HepG2 (cell line): ENCODE measurements at regions not wholly inside any gene's neighbourhood (a gene's known extent, or its start where the extent isn't known, plus 50 kb on each side); places are given as distances from the start of the nearest gene placed in this dataset.

Experiments
- ATAC-seq: fragments of 200-7000 bp; cut with Tn5 transposase; 3 replicates; pipeline ENCODE4 v1.9.1; 2020; ENCODE audit warnings: mild to moderate bottlenecking, moderate library complexity
- BruUV-seq: library from RNA; stranded (reverse); fragments of 400-500 nt; replicated peaks from 2 replicates; lab custom pipeline; 2021; lab: Mats Ljungman, UMichigan
- CTCF ChIA-PET: fragments of 300-600 bp; formaldehyde crosslinking; extraction: SDS; loops from one replicate; lab custom pipeline; 2021; ENCODE audit warnings: low total read pairs, inconsistent platforms, low intra/inter-chr PET ratio; lab: Yijun Ruan, JAX
- POLR2A ChIA-PET: fragments of 350-600 bp; sonication (Branson Sonifier 250); formaldehyde crosslinking; loops from one replicate; lab custom pipeline; 2020; ENCODE audit warnings: antibody characterized with exemption, inconsistent platforms; lab: Yijun Ruan, JAX
- DNase-seq: peaks from one replicate; pipeline ENCODE4 v3.0.0-alpha.2; 2015; ENCODE audit warnings: low spot score
- FAIRE-seq: peaks from 3 replicates; lab custom pipeline; 2011; peaks lifted over from hg19 to GRCh38; lab: Jason Lieb, UNC
- H2AFZ ChIP-seq: one replicate; pipeline ENCODE4 v1.6.1; 2011; ENCODE audit warnings: low read length, inconsistent platforms
- H3K27ac ChIP-seq: fragments of 300-600 bp; 3 replicates; pipeline ENCODE4 v1.8.0; 2011; ENCODE audit warnings: mixed run types, mild to moderate bottlenecking, mixed read lengths, low read length, inconsistent platforms; ENCODE audit not compliant: insufficient read depth; ENCODE audit errors: extremely low read length
- H3K27me3 ChIP-seq, 2 experiments: fragments of 200-600 bp in 1 of 2; 2 replicates in 1 of 2; 3 replicates in 1 of 2; pipeline versions ENCODE4 v1.6.0 to v1.8.0; 2011; ENCODE audit warnings: low read length in 2 of 2, mild to moderate bottlenecking in 2 of 2, moderate library complexity in 2 of 2, inconsistent platforms in 1 of 2; ENCODE audit not compliant: insufficient read depth in 2 of 2, control insufficient read depth in 1 of 2
- H3K36me3 ChIP-seq, 2 experiments: fragments of 200-600 bp in 1 of 2; replicated peaks in 1 of 2; 2 replicates in 1 of 2; 3 replicates in 1 of 2; pipeline versions ENCODE4 v1.5.1 to v1.8.0; 2011; ENCODE audit warnings: low read length in 2 of 2, inconsistent platforms in 1 of 2; ENCODE audit not compliant: insufficient read depth in 2 of 2, control insufficient read depth in 1 of 2
- H3K4me1 ChIP-seq: 2 replicates; pipeline ENCODE4 v1.5.1; 2012; ENCODE audit warnings: low read length, inconsistent platforms; ENCODE audit not compliant: insufficient read depth
- H3K4me2 ChIP-seq: 2 replicates; pipeline ENCODE4 v1.6.0; 2011; ENCODE audit warnings: low read depth, low read length, inconsistent platforms
- H3K4me3 ChIP-seq, 3 experiments: fragments of 200-600 bp in 1 of 3; sonication (generic), shearing (Covaris generic) in 1 of 3; replicated peaks in 1 of 3; 2 replicates each; pipeline ENCODE4 v1.5.1; 2011 to 2016; ENCODE audit warnings: low read length in 3 of 3, inconsistent platforms in 2 of 3, low read depth in 2 of 3, mild to moderate bottlenecking in 2 of 3, control low read depth in 1 of 3, mixed read lengths in 1 of 3; ENCODE audit not compliant: insufficient read depth in 1 of 3
- H3K79me2 ChIP-seq: one replicate; pipeline ENCODE4 v1.6.1; 2011; ENCODE audit warnings: low read length, inconsistent platforms; ENCODE audit not compliant: insufficient read depth
- H3K9ac ChIP-seq: 2 replicates; pipeline ENCODE4 v1.6.0; 2011; ENCODE audit warnings: mild to moderate bottlenecking, low read depth, low read length, inconsistent platforms; ENCODE audit not compliant: insufficient read depth
- H3K9me3 ChIP-seq: 2 replicates; pipeline ENCODE4 v1.5.1; 2012; ENCODE audit warnings: mild to moderate bottlenecking, low read length
- H4K20me1 ChIP-seq: 2 replicates; pipeline ENCODE4 v1.6.0; 2011; ENCODE audit warnings: inconsistent platforms, mild to moderate bottlenecking, low read length, moderate library complexity; ENCODE audit not compliant: insufficient read depth
- ATF4 ChIP-seq, 2 experiments: fragments of 450-650 bp in 1 of 2; sonication (generic) in 1 of 2; formaldehyde crosslinking; IDR thresholded peaks; 2 replicates each; pipeline versions ENCODE4 v1.5.0 to v1.8.0; 2020 to 2022; ENCODE audit warnings: mild to moderate bottlenecking in 1 of 2, missing genetic modification reagents in 1 of 2
- HES4 ChIP-seq: sonication (generic); formaldehyde crosslinking; IDR thresholded peaks from 2 replicates; pipeline ENCODE4 v1.9.0; 2021; ENCODE audit warnings: mild to moderate bottlenecking, missing genetic modification reagents, borderline replicate concordance
- PLRG1 ChIP-seq: fragments of 450-650 bp; conservative IDR thresholded peaks from 2 replicates; pipeline ENCODE4 v1.6.1; 2016
- RFX1 ChIP-seq: fragments of 450-650 bp; IDR thresholded peaks from 2 replicates; pipeline ENCODE4 v1.6.1; 2017
- SUZ12 ChIP-seq: fragments of 150-350 bp; IDR thresholded peaks from 2 replicates; pipeline ENCODE4 v1.6.1; 2014; ENCODE audit warnings: low read depth, low read length
- TCF12 ChIP-seq, 2 experiments: fragments of 450-650 bp in 1 of 2; sonication (generic) in 1 of 2; formaldehyde crosslinking in 1 of 2; IDR thresholded peaks; 2 replicates each; pipeline versions ENCODE4 v1.6.1 to v1.8.0; 2017 to 2022; ENCODE audit warnings: antibody characterized with exemption in 1 of 2, mild to moderate bottlenecking in 1 of 2, missing genetic modification reagents in 1 of 2, moderate library complexity in 1 of 2
- ZNF710 ChIP-seq: sonication (generic); formaldehyde crosslinking; IDR thresholded peaks from 2 replicates; pipeline ENCODE4 v1.5.0; 2020; ENCODE audit warnings: mild to moderate bottlenecking, missing genetic modification reagents, borderline replicate concordance
- WGBS: methylation state at CpG from one replicate; pipeline ENCODE4 v1.1.6; 2017; ENCODE audit warnings: low lambda C conversion rate; 5-methylcytosine and 5-hydroxymethylcytosine counted together
- in situ Hi-C: cut with HindIII; loops from 2 replicates; pipeline ENCODE4 v1.10.0; 2017; ENCODE audit warnings: low pct_unique_long_range_greater_than_20kb; ENCODE audit not compliant: extremely low pct_ligation_motif_present
- intact Hi-C: fragments of 100-400 bp; cut with micrococcal nuclease; formaldehyde crosslinking; loops from one replicate; pipeline ENCODE4 v1.10.0; 2022; ENCODE audit not compliant: unreplicated experiment

- FAIRE-seq, result no peak
- Histone ChIP-seq H3K4me1 (no peaks in the 10 kb centered on the region), H3K9me3 (no peaks in the 10 kb centered on the region), H3K4me2 (no peak overlapping the region), H3K79me2 (no peaks in the 10 kb centered on the region), H3K27me3 (peaks cover 0 to 12% of the 10 kb centered on the region in 2 experiments; a peak in 2 of 5 replicates), H3K36me3 (no peaks in the 10 kb centered on the region), H3K27ac (no peak overlapping the region), H3K4me3 (no peak overlapping the region), H2AFZ (no peak overlapping the region), H4K20me1 (no peaks in the 10 kb centered on the region), H3K9ac (no peak overlapping the region)
- intact Hi-C loops (loop anchor here (10.0 kb wide), 1 partner anchor 1059 kb away; no protein-coding TSS in a partner anchor), in situ Hi-C loops (no loop called here)
- DNase-seq, result no peak
- CTCF ChIA-PET, result no interaction called here
- no peak for TF ChIP-seq PLRG1
- 0 out of 4 replicates have a peak, but pooled peaks of 1 of the 2 experiments have one; percentile 15 for TF ChIP-seq ATF4 (CRISPR knock-in tag; IDR thresholded peaks at IDR 0.05)
- 0 out of 2 replicates have a peak, but pooled peaks have one; percentile 69 for TF ChIP-seq TCF12 (IDR thresholded peaks at IDR 0.05)
- no peak for TF ChIP-seq TCF12 (CRISPR knock-in tag; IDR thresholded peaks at IDR 0.05)
- TF ChIP-seq ZNF710 (CRISPR knock-in tag), result no peak
- POLR2A ChIA-PET, result no interaction called here
- WGBS, result 1% methylated on average over 3 of the region's 3 CpGs
- ATAC-seq, result no peak
- BruUV-seq, result no TSS peak
Measured at GRCh38 chr16:22633799-22634198, 123.1 kb downstream of the NPIPB5 start.

DNA sequence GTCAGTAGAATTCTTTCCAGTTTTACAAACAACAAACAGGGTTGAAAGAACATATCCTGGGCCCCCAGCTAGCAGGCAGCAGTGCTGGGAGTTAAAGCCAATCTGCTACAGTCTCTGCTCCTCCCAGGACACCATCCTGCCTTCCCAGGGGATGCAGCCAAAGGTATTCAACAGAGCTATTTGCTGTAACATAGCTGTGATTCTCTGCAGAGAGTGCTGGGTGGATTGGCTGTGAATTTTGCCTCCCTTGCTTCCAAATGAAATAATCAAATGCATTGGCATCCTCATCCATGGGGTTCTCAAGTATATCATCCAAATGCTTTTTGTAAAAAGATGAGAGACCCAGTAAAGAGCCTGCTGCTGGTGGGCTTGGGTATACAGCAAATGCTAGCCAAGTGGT, 124.3 kb downstream of the NPIPB5 start:
- BruUV-seq, result no TSS peak
- TF ChIP-seq RFX1, result peak; percentile 26; the same call in 1 of the 2 replicates
- no peak for TF ChIP-seq HES4 (CRISPR knock-in tag)
- TF ChIP-seq SUZ12, result no peak
- no peak overlapping the region for H3K9ac ChIP-seq
- H3K27me3 ChIP-seq, result peaks cover 0 to 10% of the 10 kb centered on the region in 2 experiments; a peak in 2 of 5 replicates
- DNase-seq (no peak), ATAC-seq (no peak), FAIRE-seq (no peak)
- POLR2A ChIA-PET, result no interaction called here
- H3K4me3 ChIP-seq, result no peak overlapping the region
- in situ Hi-C loops (no loop called here), intact Hi-C loops (loop anchor here (10.0 kb wide), 1 partner anchor 1060 kb away; no protein-coding TSS in a partner anchor)
- H3K79me2 ChIP-seq, result no peaks in the 10 kb centered on the region
- no peaks in the 10 kb centered on the region for H4K20me1 ChIP-seq
- no peaks in the 10 kb centered on the region for H3K9me3 ChIP-seq
- H3K4me2 ChIP-seq, result no peak overlapping the region
- H3K36me3 ChIP-seq, result no peaks in the 10 kb centered on the region
- no peaks in the 10 kb centered on the region for H3K4me1 ChIP-seq
- no peak overlapping the region for H3K27ac ChIP-seq
- CTCF ChIA-PET, result no interaction called here
- no peak overlapping the region for H2AFZ ChIP-seq
